GM13977 (cell line): ENCODE measurements at regions not wholly inside any gene's neighbourhood (a gene's known extent, or its start where the extent isn't known, plus 50 kb on each side); places are given as distances from the start of the nearest gene placed in this dataset.

Source experiments
- DNase-seq: peaks from one replicate; pipeline ENCODE4 v3.0.0; 2012; ENCODE audit warnings: low spot score
- in situ Hi-C: fragments of 300-500 bp; cut with MboI; formaldehyde crosslinking; loops from one replicate; pipeline ENCODE4 v1.12.0; 2022; ENCODE audit warnings: low sequenced_read_pairs, low pct_unique_long_range_greater_than_20kb, mixed read lengths, inconsistent platforms; ENCODE audit not compliant: unreplicated experiment
- TF ChIP-seq, protein P1 (sequence below): IDR thresholded peaks from 2 replicates; pipeline ENCODE4 v1.5.1; 2012; ENCODE audit warnings: mild to moderate bottlenecking, control low read depth; ENCODE audit not compliant: insufficient read depth; ENCODE audit errors: extremely low read depth, missing control alignments

GRCh38 chr2:216808805-216809425, 50.9 kb downstream of the TNP1 start:
- no peak for DNase-seq
- in situ Hi-C loops: no loop called here
- TF ChIP-seq, protein P1, sequence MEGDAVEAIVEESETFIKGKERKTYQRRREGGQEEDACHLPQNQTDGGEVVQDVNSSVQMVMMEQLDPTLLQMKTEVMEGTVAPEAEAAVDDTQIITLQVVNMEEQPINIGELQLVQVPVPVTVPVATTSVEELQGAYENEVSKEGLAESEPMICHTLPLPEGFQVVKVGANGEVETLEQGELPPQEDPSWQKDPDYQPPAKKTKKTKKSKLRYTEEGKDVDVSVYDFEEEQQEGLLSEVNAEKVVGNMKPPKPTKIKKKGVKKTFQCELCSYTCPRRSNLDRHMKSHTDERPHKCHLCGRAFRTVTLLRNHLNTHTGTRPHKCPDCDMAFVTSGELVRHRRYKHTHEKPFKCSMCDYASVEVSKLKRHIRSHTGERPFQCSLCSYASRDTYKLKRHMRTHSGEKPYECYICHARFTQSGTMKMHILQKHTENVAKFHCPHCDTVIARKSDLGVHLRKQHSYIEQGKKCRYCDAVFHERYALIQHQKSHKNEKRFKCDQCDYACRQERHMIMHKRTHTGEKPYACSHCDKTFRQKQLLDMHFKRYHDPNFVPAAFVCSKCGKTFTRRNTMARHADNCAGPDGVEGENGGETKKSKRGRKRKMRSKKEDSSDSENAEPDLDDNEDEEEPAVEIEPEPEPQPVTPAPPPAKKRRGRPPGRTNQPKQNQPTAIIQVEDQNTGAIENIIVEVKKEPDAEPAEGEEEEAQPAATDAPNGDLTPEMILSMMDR: no peak

DNA sequence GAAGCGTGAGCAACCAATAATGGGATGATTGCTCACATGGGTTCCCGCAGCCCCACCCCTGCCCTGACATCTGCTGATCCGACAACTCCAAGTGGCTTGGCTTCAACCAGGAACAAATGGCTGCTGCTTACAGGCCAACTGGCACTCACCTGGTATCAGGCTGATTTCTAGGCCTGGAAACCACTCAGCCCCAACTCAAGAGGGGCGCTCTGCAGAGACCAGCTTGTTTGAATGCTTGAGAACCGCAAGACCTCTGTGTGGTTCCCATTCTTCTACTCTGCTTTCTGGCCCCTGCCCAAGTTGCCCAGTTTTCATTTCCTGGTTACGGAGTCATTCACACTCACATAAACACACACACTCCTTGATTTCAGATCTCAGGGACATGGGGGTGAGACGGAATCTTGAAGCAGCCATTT, 52.0 kb downstream of the TNP1 start:
- DNase-seq: no peak
- TF ChIP-seq, protein P1: no peak
- in situ Hi-C loops: no loop called here

GRCh38 chr2:216804357-216805350, 55.2 kb downstream of the TNP1 start:
- no peak for DNase-seq
- TF ChIP-seq, protein P1: no peak
- in situ Hi-C loops: no loop called here

DNA sequence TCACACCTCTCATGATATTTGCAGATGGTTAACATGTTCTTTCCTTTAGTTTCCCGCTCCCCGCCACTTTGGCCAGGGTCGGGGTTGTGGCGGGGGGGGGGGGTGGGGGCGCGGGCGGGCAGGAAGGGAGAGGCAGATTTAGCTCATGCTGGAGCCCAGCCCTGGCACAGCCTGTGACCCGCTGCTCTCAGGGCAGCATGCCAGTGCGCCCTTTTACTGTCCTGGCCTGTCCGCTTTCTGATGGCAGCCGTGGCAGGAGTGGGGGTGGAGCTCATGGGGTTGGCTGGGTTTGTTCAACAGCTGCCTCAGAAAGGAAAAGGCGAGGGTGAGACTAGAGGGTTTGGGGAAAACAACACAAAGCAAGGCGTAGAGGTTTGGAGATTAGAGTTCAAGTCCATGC, 56.1 kb downstream of the TNP1 start:
- DNase-seq: no peak
- in situ Hi-C loops: no loop called here
- TF ChIP-seq, protein P1: no peak

- DNase-seq: no peak
- in situ Hi-C loops: no loop called here
- TF ChIP-seq, protein P1: no peak
Measured at GRCh38 chr2:216802516-216803215, 57.2 kb downstream of the TNP1 start.

DNA sequence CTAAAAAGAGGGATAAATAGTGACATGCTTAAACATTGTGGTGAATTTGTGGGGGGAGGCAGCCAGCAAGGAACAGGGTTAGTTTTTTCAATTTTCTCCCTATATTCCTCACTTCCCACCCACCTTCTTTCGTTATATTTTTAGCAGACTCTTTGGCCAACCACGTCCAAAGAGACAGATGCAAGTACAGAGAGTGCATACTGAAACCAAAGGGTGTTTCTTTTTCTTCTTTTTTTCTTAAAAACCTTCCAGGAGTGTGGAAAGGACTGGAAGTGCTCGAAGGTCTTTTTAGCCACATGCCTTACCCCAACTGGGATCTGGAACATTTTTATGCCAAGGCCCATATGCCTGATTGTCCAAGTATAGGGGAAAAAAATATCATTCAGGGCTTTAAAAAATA, 59.0 kb downstream of the TNP1 start:
- in situ Hi-C loops: no loop called here
- TF ChIP-seq, protein P1: no peak
- no peak for DNase-seq
